Sigmoid colon (tissue), 6 donors: ENCODE measurements at regions not wholly inside any gene's neighbourhood (a gene's known extent, or its start where the extent isn't known, plus 50 kb on each side); places are given as distances from the start of the nearest gene placed in this dataset.

ENCODE experiments used
- DNase-seq: peaks from one replicate; pipeline ENCODE4 v3.0.0-alpha.2; 2019
- H3K27ac ChIP-seq, 4 donors: fragments of 200-600 bp; sonication (generic); one replicate each; pipeline ENCODE4 v1.5.1; 2016 to 2019; ENCODE audit warnings: mild to moderate bottlenecking in 1 of 4
- H3K27me3 ChIP-seq, 3 donors: fragments of 200-600 bp; sonication (generic); one replicate each; pipeline ENCODE4 v1.5.1; 2019; ENCODE audit warnings: mild to moderate bottlenecking in 1 of 3
- H3K36me3 ChIP-seq, 4 donors: fragments of 200-600 bp; sonication (generic); one replicate each; pipeline ENCODE4 v1.5.1; 2016 to 2019
- H3K4me1 ChIP-seq, 4 donors: fragments of 200-600 bp; sonication (generic); one replicate each; pipeline ENCODE4 v1.5.1; 2017 to 2019
- H3K4me3 ChIP-seq, 4 donors: fragments of 200-600 bp; sonication (generic); one replicate each; pipeline ENCODE4 v1.5.1; 2017 to 2019; ENCODE audit warnings: mild to moderate bottlenecking in 2 of 4, moderate library complexity in 1 of 4
- H3K9me3 ChIP-seq, 4 donors: fragments of 200-600 bp in 3 of 4; sonication (generic) in 3 of 4; one replicate each; pipeline versions ENCODE4 v1.5.1 to v1.6.1; 2013 to 2019
- EP300 ChIP-seq, 4 donors: sonication (generic); formaldehyde crosslinking; IDR thresholded peaks; one replicate each; pipeline ENCODE4 v1.6.1; 2017; ENCODE audit warnings: antibody characterized with exemption in 4 of 4
- POLR2A ChIP-seq, 2 donors: fragments of 450-650 bp; IDR thresholded peaks; one replicate each; pipeline ENCODE4 v1.6.1; 2016; ENCODE audit warnings: antibody characterized with exemption in 2 of 2, mild to moderate bottlenecking in 2 of 2, moderate library complexity in 2 of 2
- POLR2AphosphoS5 ChIP-seq, 4 donors: sonication (generic); formaldehyde crosslinking; IDR thresholded peaks; one replicate each; pipeline ENCODE4 v1.6.1; 2017; ENCODE audit warnings: antibody characterized with exemption in 4 of 4
- WGBS, 2 donors: extraction: QIAGEN DNeasy Blood & Tissue Kit; methylation state at CpG; one replicate each; pipeline ENCODE4 v1.1.7; 2013; 5-methylcytosine and 5-hydroxymethylcytosine counted together
- intact Hi-C: fragments of 100-400 bp; cut with DNase I; formaldehyde crosslinking; loops from one replicate; pipeline ENCODE4 v1.15.1; 2023
- TF ChIP-seq, protein P1 (sequence below), 4 experiments: fragments of 450-650 bp in 3 of 4; fragments of 200-600 bp in 1 of 4; IDR thresholded peaks; one replicate each; pipeline ENCODE4 v1.5.1; 2016 to 2019; ENCODE audit warnings: antibody characterized with exemption in 4 of 4, mild to moderate bottlenecking in 3 of 4, moderate library complexity in 2 of 4
- donor health status: healthy with polysubstance abuse.
- donor health status: healthy.

- no peak overlapping the region for H3K4me3 ChIP-seq
- H3K27ac ChIP-seq: no peak overlapping the region
- TF ChIP-seq, protein P1, sequence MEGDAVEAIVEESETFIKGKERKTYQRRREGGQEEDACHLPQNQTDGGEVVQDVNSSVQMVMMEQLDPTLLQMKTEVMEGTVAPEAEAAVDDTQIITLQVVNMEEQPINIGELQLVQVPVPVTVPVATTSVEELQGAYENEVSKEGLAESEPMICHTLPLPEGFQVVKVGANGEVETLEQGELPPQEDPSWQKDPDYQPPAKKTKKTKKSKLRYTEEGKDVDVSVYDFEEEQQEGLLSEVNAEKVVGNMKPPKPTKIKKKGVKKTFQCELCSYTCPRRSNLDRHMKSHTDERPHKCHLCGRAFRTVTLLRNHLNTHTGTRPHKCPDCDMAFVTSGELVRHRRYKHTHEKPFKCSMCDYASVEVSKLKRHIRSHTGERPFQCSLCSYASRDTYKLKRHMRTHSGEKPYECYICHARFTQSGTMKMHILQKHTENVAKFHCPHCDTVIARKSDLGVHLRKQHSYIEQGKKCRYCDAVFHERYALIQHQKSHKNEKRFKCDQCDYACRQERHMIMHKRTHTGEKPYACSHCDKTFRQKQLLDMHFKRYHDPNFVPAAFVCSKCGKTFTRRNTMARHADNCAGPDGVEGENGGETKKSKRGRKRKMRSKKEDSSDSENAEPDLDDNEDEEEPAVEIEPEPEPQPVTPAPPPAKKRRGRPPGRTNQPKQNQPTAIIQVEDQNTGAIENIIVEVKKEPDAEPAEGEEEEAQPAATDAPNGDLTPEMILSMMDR (IDR thresholded peaks at IDR 0.05): no peak
- TF ChIP-seq POLR2A (IDR thresholded peaks at IDR 0.05) (no peak), POLR2AphosphoS5 (IDR thresholded peaks at IDR 0.05) (no peak), EP300 (IDR thresholded peaks at IDR 0.05) (no peak)
- no peaks in the 10 kb centered on the region for H3K36me3 ChIP-seq
- 91 to 92% methylated on average over 6 of the region's 6 CpGs for WGBS, 2 donors
- no peaks in the 10 kb centered on the region for H3K27me3 ChIP-seq
- no peaks in the 10 kb centered on the region for H3K4me1 ChIP-seq
- no peak for DNase-seq
- intact Hi-C loops: no loop called here
- H3K9me3 ChIP-seq: no peaks in the 10 kb centered on the region
Observed at GRCh38 chr3:188007897-188008296, 146.1 kb upstream of the LPP start.

DNA sequence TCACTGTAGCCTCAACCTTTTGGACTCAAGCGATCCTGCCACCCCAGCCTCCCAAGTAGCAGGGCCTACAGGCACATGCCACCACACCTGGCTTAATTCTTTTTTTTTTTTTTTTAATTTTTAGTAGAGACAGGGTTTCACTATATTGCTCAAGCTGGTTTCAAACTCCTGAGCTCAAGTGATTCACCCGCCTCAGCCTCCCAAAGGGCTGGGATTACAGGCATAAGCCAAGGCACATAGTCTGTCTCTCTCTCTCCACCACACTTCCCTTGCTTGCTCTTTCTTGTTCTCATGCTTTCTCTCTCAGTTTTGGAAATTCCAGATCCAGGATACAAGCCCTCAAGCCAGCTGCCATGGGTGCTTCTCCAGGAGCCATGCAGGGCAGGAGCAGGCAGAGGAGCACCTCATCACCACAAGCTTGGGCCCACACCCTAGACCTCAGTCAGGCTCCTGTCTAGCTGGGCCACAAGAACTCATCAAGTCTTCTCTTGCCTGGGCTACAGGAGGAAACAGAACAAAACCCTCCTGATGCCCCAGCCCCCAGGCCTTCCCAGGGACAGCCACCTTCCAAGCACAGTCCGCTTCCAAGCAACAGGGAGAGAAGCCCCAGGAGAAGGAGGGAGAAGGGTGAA lies 145.3 kb upstream of the LPP start:
- Histone ChIP-seq H3K9me3 (no peaks in the 10 kb centered on the region), H3K4me3 (no peak overlapping the region), H3K4me1 (no peaks in the 10 kb centered on the region), H3K36me3 (no peaks in the 10 kb centered on the region), H3K27ac (no peak overlapping the region), H3K27me3 (no peaks in the 10 kb centered on the region)
- TF ChIP-seq POLR2A (IDR thresholded peaks at IDR 0.05) (no peak), EP300 (IDR thresholded peaks at IDR 0.05) (no peak), POLR2AphosphoS5 (IDR thresholded peaks at IDR 0.05) (no peak)
- TF ChIP-seq, protein P1 (IDR thresholded peaks at IDR 0.05): no peak
- WGBS, 2 donors: 97 to 99% methylated on average over 3 of the region's 3 CpGs
- intact Hi-C loops: no loop called here
- no peak for DNase-seq

DNA sequence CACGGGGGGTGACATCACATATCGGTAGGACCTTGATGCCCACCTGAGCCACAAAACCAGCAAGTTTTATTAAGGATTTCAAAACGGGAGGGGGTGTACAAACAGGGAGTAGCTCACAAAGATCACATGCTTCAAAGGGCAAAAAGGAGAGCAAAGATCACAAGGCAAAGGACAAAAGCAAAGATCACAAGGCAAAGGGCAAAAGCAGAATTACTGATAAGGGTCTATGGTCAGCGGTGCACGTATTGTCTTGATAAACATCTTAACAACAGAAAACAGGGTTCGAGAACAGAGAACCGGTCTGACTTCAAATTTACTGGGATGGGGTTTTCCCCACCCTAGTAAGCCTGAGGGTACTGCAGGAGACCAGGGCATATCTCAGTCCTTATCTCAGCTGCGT lies 143.5 kb upstream of the LPP start:
- H3K27me3 ChIP-seq: no peaks in the 10 kb centered on the region
- no peak for DNase-seq
- no peak overlapping the region for H3K4me3 ChIP-seq
- H3K4me1 ChIP-seq: no peaks in the 10 kb centered on the region
- no peaks in the 10 kb centered on the region for H3K36me3 ChIP-seq
- TF ChIP-seq POLR2A (IDR thresholded peaks at IDR 0.05): no peak
- no peak for TF ChIP-seq POLR2AphosphoS5 (IDR thresholded peaks at IDR 0.05)
- 71 to 82% methylated on average over 8 of the region's 8 CpGs for WGBS, 2 donors
- H3K27ac ChIP-seq: no peak overlapping the region
- intact Hi-C loops: no loop called here
- no peaks in the 10 kb centered on the region for H3K9me3 ChIP-seq

- TF ChIP-seq, protein P1 (IDR thresholded peaks at IDR 0.05): no peak
- TF ChIP-seq POLR2A (IDR thresholded peaks at IDR 0.05): no peak
- TF ChIP-seq POLR2AphosphoS5 (IDR thresholded peaks at IDR 0.05): no peak
- no peak for TF ChIP-seq EP300 (IDR thresholded peaks at IDR 0.05)
- H3K36me3 ChIP-seq: no peaks in the 10 kb centered on the region
- H3K4me1 ChIP-seq: no peaks in the 10 kb centered on the region
- intact Hi-C loops: no loop called here
- WGBS, 2 donors: 80 to 82% methylated on average over 4 of the region's 4 CpGs
- H3K27me3 ChIP-seq: no peaks in the 10 kb centered on the region
- H3K27ac ChIP-seq: no peak overlapping the region
- DNase-seq: no peak
- no peak overlapping the region for H3K4me3 ChIP-seq
- no peaks in the 10 kb centered on the region for H3K9me3 ChIP-seq
Observed at GRCh38 chr3:188019727-188020126, 134.2 kb upstream of the LPP start.

- DNase-seq: no peak
- intact Hi-C loops: no loop called here
- 91 to 93% methylated on average over 3 of the region's 3 CpGs for WGBS, 2 donors
Observed at GRCh38 chr3:188021041-188021440, 132.9 kb upstream of the LPP start.

More at GRCh38 chr3:188021041-188021440, 132.9 kb upstream of the LPP start:
- TF ChIP-seq, protein P1 (IDR thresholded peaks at IDR 0.05): no peak
- no peak for TF ChIP-seq POLR2AphosphoS5 (IDR thresholded peaks at IDR 0.05)
- no peak for TF ChIP-seq POLR2A (IDR thresholded peaks at IDR 0.05)
- no peak for TF ChIP-seq EP300 (IDR thresholded peaks at IDR 0.05)
- Histone ChIP-seq H3K27ac (no peak overlapping the region), H3K4me3 (no peak overlapping the region), H3K9me3 (no peaks in the 10 kb centered on the region), H3K4me1 (no peaks in the 10 kb centered on the region), H3K27me3 (no peaks in the 10 kb centered on the region), H3K36me3 (no peaks in the 10 kb centered on the region)
